Adrenal gland (tissue), 9 donors: ENCODE measurements at regions not wholly inside any gene's neighbourhood (a gene's known extent, or its start where the extent isn't known, plus 50 kb on each side); places are given as distances from the start of the nearest gene placed in this dataset.
A peak's percentile ranks its signal among the peaks of the same experiment; 100 is the strongest.

Source experiments
- DNase-seq, 7 donors: peaks; one replicate each; pipeline ENCODE4 v3.0.0-alpha.2; 2019 to 2020
- H3K27ac ChIP-seq, 5 donors: fragments of 200-600 bp; sonication (generic) in 4 of 5; 1 replicate in 3 of 5; 2 replicates in 2 of 5; pipeline versions ENCODE4 v1.5.1 to v1.8.0; 2016 to 2020; ENCODE audit warnings: mild to moderate bottlenecking in 1 of 5
- H3K27me3 ChIP-seq: fragments of 200-600 bp; 2 replicates; pipeline ENCODE4 v1.8.0; 2021
- H3K36me3 ChIP-seq, 2 donors: fragments of 200-600 bp; replicated peaks in 1 of 2; 1 replicate in 1 of 2; 2 replicates in 1 of 2; pipeline versions ENCODE4 v1.5.1 to v1.8.0; 2018 to 2022
- H3K4me1 ChIP-seq, 2 donors: fragments of 200-600 bp; replicated peaks in 1 of 2; 1 replicate in 1 of 2; 2 replicates in 1 of 2; pipeline versions ENCODE4 v1.5.1 to v1.8.0; 2018 to 2021
- H3K4me3 ChIP-seq, 4 donors: fragments of 200-600 bp; sonication (generic) in 3 of 4; one replicate each; pipeline ENCODE4 v1.5.1; 2016 to 2018
- H3K9me3 ChIP-seq, 3 donors: fragments of 200-600 bp; sonication (generic) in 1 of 3; replicated peaks in 1 of 3; 1 replicate in 2 of 3; 2 replicates in 1 of 3; pipeline versions ENCODE4 v1.5.1 to v1.8.0; 2016 to 2021
- POLR2A ChIP-seq, 2 donors: fragments of 450-650 bp; IDR thresholded peaks; one replicate each; pipeline ENCODE4 v1.6.1; 2017; ENCODE audit warnings: antibody characterized with exemption in 2 of 2, mild to moderate bottlenecking in 2 of 2, moderate library complexity in 1 of 2
- WGBS, 4 donors: extraction: QIAGEN DNeasy Blood & Tissue Kit in 2 of 4; methylation state at CpG; one replicate each; pipeline versions ENCODE4 v1.1.5 to v1.1.7; 2013 to 2017; 5-methylcytosine and 5-hydroxymethylcytosine counted together
- intact Hi-C, 2 donors: fragments of 100-400 bp; cut with DNase I; formaldehyde crosslinking; loops; one replicate each; pipeline versions ENCODE4 v1.14.1 to v1.15.0; 2022 to 2023
- TF ChIP-seq, protein P1 (sequence below), 6 experiments: fragments of 450-650 bp in 4 of 6; fragments of 200-600 bp in 2 of 6; sonication (generic) in 1 of 6; IDR thresholded peaks; 1 replicate in 5 of 6; 2 replicates in 1 of 6; pipeline versions ENCODE4 v1.5.1 to v1.8.0; 2016 to 2021; ENCODE audit warnings: antibody characterized with exemption in 6 of 6, mild to moderate bottlenecking in 2 of 6, moderate library complexity in 1 of 6
- donor health status: healthy with polysubstance abuse.
- donor health status: Bipolar disorder and iron deficiency.
- donor health status: DM: yes; HTN: yes; CAD: no.
- donor health status: DM: no; HTN: no; CAD: no.
- donor health status: DM: no; HTN: no; CAD: no.

DNA sequence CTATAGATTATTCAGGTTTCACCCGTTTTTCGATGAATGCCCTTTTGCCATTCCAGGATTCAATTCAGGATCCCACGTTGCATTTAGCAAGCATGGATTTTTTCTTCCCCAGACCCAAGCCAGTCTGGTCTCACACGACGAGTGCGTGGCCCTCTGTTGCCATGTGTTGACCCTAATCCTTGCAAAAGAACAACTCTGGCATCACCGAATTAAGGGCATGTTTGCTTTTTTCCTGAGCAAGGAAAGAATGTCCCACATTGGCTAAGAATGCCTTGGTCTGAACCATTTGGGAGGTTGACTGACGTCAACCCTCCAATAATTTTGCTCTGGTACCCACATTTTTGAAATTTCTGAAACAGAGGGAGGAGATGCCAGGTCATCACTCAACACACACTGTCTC, 153.0 kb upstream of the WNT4 start:
- intact Hi-C loops = no loop called here
- no peaks in the 10 kb centered on the region for H3K9me3 ChIP-seq
- H3K36me3 ChIP-seq = no peaks in the 10 kb centered on the region
- no peak overlapping the region for H3K27ac ChIP-seq
- peaks cover 18 to 21% of the 10 kb centered on the region in 2 donors for H3K4me1 ChIP-seq
- peak in 1 of 7 donors; percentile 7 for DNase-seq
- no peaks in the 10 kb centered on the region for H3K27me3 ChIP-seq
- no peak for TF ChIP-seq POLR2A (IDR thresholded peaks at IDR 0.05)
- TF ChIP-seq, protein P1, sequence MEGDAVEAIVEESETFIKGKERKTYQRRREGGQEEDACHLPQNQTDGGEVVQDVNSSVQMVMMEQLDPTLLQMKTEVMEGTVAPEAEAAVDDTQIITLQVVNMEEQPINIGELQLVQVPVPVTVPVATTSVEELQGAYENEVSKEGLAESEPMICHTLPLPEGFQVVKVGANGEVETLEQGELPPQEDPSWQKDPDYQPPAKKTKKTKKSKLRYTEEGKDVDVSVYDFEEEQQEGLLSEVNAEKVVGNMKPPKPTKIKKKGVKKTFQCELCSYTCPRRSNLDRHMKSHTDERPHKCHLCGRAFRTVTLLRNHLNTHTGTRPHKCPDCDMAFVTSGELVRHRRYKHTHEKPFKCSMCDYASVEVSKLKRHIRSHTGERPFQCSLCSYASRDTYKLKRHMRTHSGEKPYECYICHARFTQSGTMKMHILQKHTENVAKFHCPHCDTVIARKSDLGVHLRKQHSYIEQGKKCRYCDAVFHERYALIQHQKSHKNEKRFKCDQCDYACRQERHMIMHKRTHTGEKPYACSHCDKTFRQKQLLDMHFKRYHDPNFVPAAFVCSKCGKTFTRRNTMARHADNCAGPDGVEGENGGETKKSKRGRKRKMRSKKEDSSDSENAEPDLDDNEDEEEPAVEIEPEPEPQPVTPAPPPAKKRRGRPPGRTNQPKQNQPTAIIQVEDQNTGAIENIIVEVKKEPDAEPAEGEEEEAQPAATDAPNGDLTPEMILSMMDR (IDR thresholded peaks at IDR 0.05) = no peak
- no peak overlapping the region for H3K4me3 ChIP-seq
- WGBS, 4 donors = 81 to 86% (median 85%) methylated on average over 8 of the region's 8 CpGs

DNA sequence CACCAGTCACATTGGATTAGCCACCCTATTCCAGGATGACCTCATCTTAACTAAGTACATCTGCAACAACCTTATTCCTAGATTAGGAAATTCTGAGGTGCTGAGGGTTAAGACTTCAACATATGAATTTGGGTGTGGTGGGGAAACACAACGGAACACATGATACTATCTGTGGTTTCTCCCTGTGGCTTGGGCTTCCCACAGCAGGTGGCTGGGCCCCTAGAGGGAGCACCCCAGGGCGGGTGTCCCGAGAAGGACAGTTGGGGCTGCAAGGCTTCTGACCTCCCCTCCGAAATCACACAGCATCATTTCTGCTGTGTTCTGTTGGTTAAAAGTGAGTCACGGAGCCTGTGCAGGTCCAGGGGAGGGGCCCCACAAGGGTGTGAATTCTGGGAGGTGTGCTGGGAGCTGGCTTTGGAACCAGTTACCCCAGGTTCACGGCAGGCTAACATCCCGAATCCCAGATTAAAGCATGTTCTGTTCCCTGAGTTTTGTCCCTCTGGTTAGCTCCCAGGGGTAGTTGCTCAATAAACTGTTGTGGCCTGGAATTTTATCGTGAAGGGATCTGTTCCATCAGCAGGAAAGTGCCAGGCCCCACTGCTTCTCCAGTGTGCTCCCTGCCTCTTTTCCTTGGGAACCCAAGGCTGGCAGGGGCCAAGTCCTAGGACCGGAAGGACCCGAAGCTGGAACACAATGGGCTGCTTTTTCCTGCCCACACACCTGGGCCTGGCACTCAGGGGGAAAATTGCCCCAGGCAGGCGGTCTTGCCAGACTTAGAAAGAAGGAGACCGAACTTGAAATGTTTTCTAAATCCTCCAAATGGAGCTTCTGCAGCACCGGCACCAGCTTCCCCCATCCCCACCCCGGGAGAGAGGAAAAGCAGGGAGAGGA, 154.0 kb upstream of the WNT4 start:
- no peaks in the 10 kb centered on the region for H3K36me3 ChIP-seq
- no peaks in the 10 kb centered on the region for H3K9me3 ChIP-seq
- intact Hi-C loops = no loop called here
- no peaks in the 10 kb centered on the region for H3K27me3 ChIP-seq
- no peak overlapping the region for H3K27ac ChIP-seq
- DNase-seq = peak in 3 of 7 donors; percentile 10 to 30 (median 15)
- H3K4me1 ChIP-seq = peaks cover 8 to 11% of the 10 kb centered on the region in 2 donors
- WGBS, 4 donors = 69 to 85% (median 78%) methylated on average over 7 to 14 of the region's 14 CpGs
- no peak overlapping the region for H3K4me3 ChIP-seq
- no peak for TF ChIP-seq POLR2A (IDR thresholded peaks at IDR 0.05)
- TF ChIP-seq, protein P1 (IDR thresholded peaks at IDR 0.05) = no peak

GRCh38 chr1:22297999-22298398, 153.7 kb upstream of the ZBTB40 start:
- WGBS, 4 donors = 27 to 80% (median 73%) methylated on average over 1 of the region's 1 CpG
- Histone ChIP-seq H3K4me1 (peaks cover 0 to 2% of the 10 kb centered on the region in 2 donors), H3K4me3 (no peak overlapping the region), H3K9me3 (no peaks in the 10 kb centered on the region), H3K27ac (no peak overlapping the region), H3K27me3 (no peaks in the 10 kb centered on the region), H3K36me3 (no peaks in the 10 kb centered on the region)
- peak in 3 of 7 donors; percentile 5 to 25 (median 9) for DNase-seq
- no peak for TF ChIP-seq POLR2A (IDR thresholded peaks at IDR 0.05)
- TF ChIP-seq, protein P1 (IDR thresholded peaks at IDR 0.05) = no peak
- intact Hi-C loops = no loop called here

DNA sequence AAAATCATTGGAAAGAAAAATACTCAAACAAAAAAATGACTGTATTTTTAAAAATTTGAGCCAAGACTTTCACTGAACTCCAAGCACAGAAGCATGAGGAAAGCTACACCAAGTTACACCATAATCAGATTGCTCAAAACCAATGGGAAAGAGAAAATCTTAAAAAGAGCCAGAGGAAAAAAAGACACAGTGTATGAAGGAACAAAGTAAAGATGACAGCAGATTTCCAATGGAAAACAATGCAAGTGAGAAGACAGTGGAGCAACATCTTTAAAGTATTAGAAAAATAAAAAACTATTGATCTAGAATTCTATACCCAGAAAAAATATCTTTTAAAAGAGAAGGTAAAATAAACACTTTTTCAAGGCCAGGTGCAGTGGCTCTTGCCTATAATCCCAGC, 147.8 kb upstream of the ZBTB40 start:
- no peaks in the 10 kb centered on the region for H3K36me3 ChIP-seq
- H3K27me3 ChIP-seq = no peaks in the 10 kb centered on the region
- DNase-seq = no peak
- TF ChIP-seq, protein P1 (IDR thresholded peaks at IDR 0.05) = no peak
- H3K4me3 ChIP-seq = no peak overlapping the region
- intact Hi-C loops = no loop called here
- H3K9me3 ChIP-seq = peaks cover 0 to 5% (median 0%) of the 10 kb centered on the region in 3 donors
- no peaks in the 10 kb centered on the region for H3K4me1 ChIP-seq
- H3K27ac ChIP-seq = no peak overlapping the region
